ENCODE measurements at regions not wholly inside any gene's neighbourhood (a gene's known extent, or its start where the extent isn't known, plus 50 kb on each side); places are given as distances from the start of the nearest gene placed in this dataset.

GRCh38 chr6:139951172-139951571 is 576.7 kb upstream of the CITED2 start:
- intact Hi-C loops (cut with micrococcal nuclease) = no loop called here
- WGBS (ENCODE audit: insufficient coverage, low coverage, missing lambda C conversion rate) = 27% methylated on average over 3 of the region's 3 CpGs
- Histone ChIP-seq H3K4me2 (ENCODE audit: insufficient read depth, low read length) (no peak overlapping the region), H3K4me3 (no peak overlapping the region), H3K9ac (ENCODE audit: insufficient read depth in 1 of 2, low read depth in 2 of 2, low read length in 2 of 2) (no peak overlapping the region), H3K36me3 (ENCODE audit: control insufficient read depth, insufficient read depth, low read length) (no peaks in the 10 kb centered on the region), H2AFZ (ENCODE audit: low read depth, low read length) (no peak overlapping the region), H3K9me3 (replicated peaks; ENCODE audit: control insufficient read depth, insufficient read depth, low read depth, low read length) (no peaks in the 10 kb centered on the region), H3K4me1 (replicated peaks in 1 of 2; ENCODE audit: control insufficient read depth in 2 of 2, insufficient read depth in 2 of 2, low read length in 2 of 2) (no peaks in the 10 kb centered on the region), H4K20me1 (replicated peaks; ENCODE audit: control insufficient read depth, insufficient read depth, low read length) (no peaks in the 10 kb centered on the region), H3K79me2 (ENCODE audit: control insufficient read depth, insufficient read depth, low read length) (no peaks in the 10 kb centered on the region), H3K27me3 (ENCODE audit: control insufficient read depth in 2 of 2, insufficient read depth in 2 of 2, low read length in 2 of 2) (no peaks in the 10 kb centered on the region), H3K9me1 (ENCODE audit: control insufficient read depth, insufficient read depth, low read length) (no peaks in the 10 kb centered on the region), H3K27ac (ENCODE audit: extremely low read depth, low read depth, low read length) (no peak overlapping the region)
- in situ Hi-C loops (cut with MboI) = no loop called here
- no TSS peak for BruUV-seq (replicated peaks)
- FAIRE-seq = no peak
- DNase-seq (ENCODE audit: extremely low read depth in 1 of 4, low spot score in 3 of 4) = no peak
- peak; percentile 70 for TF ChIP-seq ZNF146 (CRISPR knock-in tag; IDR thresholded peaks at IDR 0.05; ENCODE audit: unreplicated experiment)
- no peak for TF ChIP-seq MCM3 (IDR thresholded peaks at IDR 0.05)
- TF ChIP-seq ELF2 (CRISPR knock-in tag; IDR thresholded peaks at IDR 0.05) = no peak
- CTCF ChIA-PET (ENCODE audit: low intra/inter-chr PET ratio) = no interaction called here
- ATAC-seq = no peak
- POLR2A ChIA-PET = interaction anchor here (0.6 kb wide), 1 partner anchor 574 kb away, joined by 3 read pairs; no protein-coding TSS in a partner anchor

GRCh38 chr6:139944976-139945375 is 570.5 kb upstream of the CITED2 start:
- no peak for FAIRE-seq
- Histone ChIP-seq H3K4me2 (ENCODE audit: insufficient read depth, low read length) (no peak overlapping the region), H3K4me3 (no peak overlapping the region), H3K36me3 (ENCODE audit: control insufficient read depth, insufficient read depth, low read length) (no peaks in the 10 kb centered on the region), H3K27ac (ENCODE audit: extremely low read depth, low read depth, low read length) (no peak overlapping the region), H2AFZ (ENCODE audit: low read depth, low read length) (peak overlapping the region; percentile 54; the same call in 1 of the 2 replicates), H3K79me2 (ENCODE audit: control insufficient read depth, insufficient read depth, low read length) (no peaks in the 10 kb centered on the region), H3K9me3 (replicated peaks; ENCODE audit: control insufficient read depth, insufficient read depth, low read depth, low read length) (no peaks in the 10 kb centered on the region), H4K20me1 (replicated peaks; ENCODE audit: control insufficient read depth, insufficient read depth, low read length) (no peaks in the 10 kb centered on the region), H3K9ac (ENCODE audit: insufficient read depth in 1 of 2, low read depth in 2 of 2, low read length in 2 of 2) (no peak overlapping the region), H3K27me3 (ENCODE audit: control insufficient read depth in 2 of 2, insufficient read depth in 2 of 2, low read length in 2 of 2) (no peaks in the 10 kb centered on the region), H3K9me1 (ENCODE audit: control insufficient read depth, insufficient read depth, low read length) (no peaks in the 10 kb centered on the region), H3K4me1 (replicated peaks in 1 of 2; ENCODE audit: control insufficient read depth in 2 of 2, insufficient read depth in 2 of 2, low read length in 2 of 2) (peaks cover 0 to 23% of the 10 kb centered on the region in 2 experiments; a peak in 2 of 5 replicates)
- CTCF ChIA-PET (ENCODE audit: low intra/inter-chr PET ratio) = no interaction called here
- no peak for ATAC-seq
- TF ChIP-seq THRAP3 (IDR thresholded peaks at IDR 0.05; ENCODE audit: borderline replicate concordance) = no peak
- no peak for TF ChIP-seq ZC3H11A (IDR thresholded peaks at IDR 0.05; ENCODE audit: low read depth, low read length)
- DNase-seq (ENCODE audit: extremely low read depth in 1 of 4, low spot score in 3 of 4) = no peak
- intact Hi-C loops (cut with micrococcal nuclease) = no loop called here
- WGBS (ENCODE audit: insufficient coverage, low coverage, missing lambda C conversion rate) = 32% methylated on average over 2 of the region's 2 CpGs
- POLR2A ChIA-PET = interaction anchor here (0.6 to 0.8 kb wide), 2 partner anchors 230 to 570 kb away, joined by 3 read pairs; partner anchors contain the start of gene CITED2
- in situ Hi-C loops (cut with MboI) = no loop called here
- no TSS peak for BruUV-seq (replicated peaks)

Data from K562 (cell line).